ENCODE measurements at regions not wholly inside any gene's neighbourhood (a gene's known extent, or its start where the extent isn't known, plus 50 kb on each side); places are given as distances from the start of the nearest gene placed in this dataset.

DNA sequence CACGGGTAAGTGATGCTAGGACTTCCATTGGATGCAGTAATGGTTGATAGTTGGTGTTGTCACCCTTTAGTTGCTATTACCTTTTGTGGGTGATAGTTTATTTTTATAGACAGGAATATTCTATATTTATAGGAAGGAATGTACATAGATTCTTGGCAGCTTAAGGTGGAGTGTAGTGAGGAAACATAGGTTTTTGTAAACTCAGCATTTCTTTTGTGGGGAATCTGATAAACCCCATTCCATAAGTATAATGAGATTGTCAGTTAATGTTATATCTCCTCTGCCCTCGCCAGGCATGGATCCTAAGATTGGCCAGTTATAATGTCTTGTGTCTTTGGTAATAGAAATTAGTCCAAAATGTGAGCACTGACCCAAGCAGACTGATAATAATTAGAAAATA lies 262.7 kb downstream of the JRKL start:
- no peak for TF ChIP-seq ARNT (IDR thresholded peaks at IDR 0.05)
- TF ChIP-seq, protein P1, sequence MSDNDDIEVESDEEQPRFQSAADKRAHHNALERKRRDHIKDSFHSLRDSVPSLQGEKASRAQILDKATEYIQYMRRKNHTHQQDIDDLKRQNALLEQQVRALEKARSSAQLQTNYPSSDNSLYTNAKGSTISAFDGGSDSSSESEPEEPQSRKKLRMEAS (CRISPR knock-in tag; IDR thresholded peaks at IDR 0.05), result no peak
- no peak for TF ChIP-seq CTCF (IDR thresholded peaks at IDR 0.05 in 2 of 3, conservative IDR thresholded peaks at IDR 0.05 in 1 of 3; ENCODE audit: insufficient read depth in 2 of 3, low read depth in 1 of 3, low read length in 3 of 3)
- TF ChIP-seq ZNF408 (CRISPR knock-in tag; IDR thresholded peaks at IDR 0.05; ENCODE audit: low read depth), result no peak
- no peak for TF ChIP-seq L3MBTL2 (IDR thresholded peaks at IDR 0.05)
- TF ChIP-seq ARHGAP35 (IDR thresholded peaks at IDR 0.05; ENCODE audit: partially characterized antibody), result no peak
- TF ChIP-seq HNRNPK (IDR thresholded peaks at IDR 0.05; ENCODE audit: low read depth, low read length, poor library complexity, severe bottlenecking), result no peak
- no peak for TF ChIP-seq SP2 (IDR thresholded peaks at IDR 0.05; ENCODE audit: extremely low read depth, low read depth, low read length, poor library complexity, severe bottlenecking)
- no peak for TF ChIP-seq RAD21 (CRISPR knock-in tag; conservative IDR thresholded peaks at IDR 0.05 in 1 of 2, IDR thresholded peaks at IDR 0.05 in 1 of 2)
- no peak for TF ChIP-seq JUN (IDR thresholded peaks at IDR 0.05; ENCODE audit: borderline replicate concordance, low read depth, low read length)
- no peak for TF ChIP-seq JUN (CRISPR knock-in tag; IDR thresholded peaks at IDR 0.05; ENCODE audit: borderline replicate concordance)
- TF ChIP-seq FOXP1 (CRISPR knock-in tag; IDR thresholded peaks at IDR 0.05), result no peak
- no peak for TF ChIP-seq ZBTB33 (CRISPR knock-in tag; IDR thresholded peaks at IDR 0.05)
- no peak for TF ChIP-seq HMGXB4 (CRISPR knock-in tag; IDR thresholded peaks at IDR 0.05)
- no peak for TF ChIP-seq ZBTB43 (CRISPR knock-in tag; IDR thresholded peaks at IDR 0.05)

Data from K562 (cell line).